ENCODE measurements at regions not wholly inside any gene's neighbourhood (a gene's known extent, or its start where the extent isn't known, plus 50 kb on each side); places are given as distances from the start of the nearest gene placed in this dataset.
A peak's percentile ranks its signal among the peaks of the same experiment; 100 is the strongest.

DNA sequence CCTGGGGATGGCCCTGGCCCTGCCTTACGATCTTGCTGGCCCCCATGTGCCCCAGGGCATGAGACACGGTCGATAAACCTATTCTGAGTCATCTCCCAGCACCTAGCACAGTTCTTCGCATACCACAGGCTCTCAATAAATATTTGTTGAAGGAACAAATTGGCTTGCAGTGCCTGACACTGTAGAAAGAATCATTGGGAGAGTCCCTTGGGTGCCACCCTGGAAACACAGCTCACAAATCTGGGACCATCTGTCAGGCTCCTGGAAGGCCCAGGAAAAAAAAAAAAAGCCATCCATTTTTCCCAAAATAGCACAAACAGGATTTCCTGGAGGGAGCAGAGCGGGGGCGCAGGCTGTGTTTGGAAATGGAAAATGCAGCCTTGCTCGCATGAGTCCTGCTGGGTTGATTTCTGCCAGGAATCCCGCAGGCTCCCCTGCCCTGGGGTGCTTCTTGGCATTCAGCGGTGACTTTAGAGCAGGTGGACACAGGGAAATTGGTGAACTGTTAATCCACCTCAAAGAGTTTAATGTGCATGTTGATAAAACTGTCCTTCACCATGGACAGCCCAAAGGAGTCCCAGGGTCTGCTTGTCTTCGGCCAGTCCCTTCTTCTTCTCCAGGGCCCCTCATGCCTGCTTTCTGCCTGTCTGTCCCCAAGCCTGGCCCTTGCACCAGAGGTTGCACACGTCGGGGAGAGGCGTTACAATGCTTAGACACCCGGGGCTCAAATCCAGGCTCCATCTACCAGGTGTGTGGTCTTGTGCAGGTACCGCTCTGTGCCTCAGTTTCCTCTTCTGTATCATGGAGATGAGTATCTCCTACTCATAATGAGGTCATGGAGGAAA, 106.1 kb upstream of the RFLNA start:
- peak; percentile 71 for DNase-seq (ENCODE audit: low read depth)

DNA sequence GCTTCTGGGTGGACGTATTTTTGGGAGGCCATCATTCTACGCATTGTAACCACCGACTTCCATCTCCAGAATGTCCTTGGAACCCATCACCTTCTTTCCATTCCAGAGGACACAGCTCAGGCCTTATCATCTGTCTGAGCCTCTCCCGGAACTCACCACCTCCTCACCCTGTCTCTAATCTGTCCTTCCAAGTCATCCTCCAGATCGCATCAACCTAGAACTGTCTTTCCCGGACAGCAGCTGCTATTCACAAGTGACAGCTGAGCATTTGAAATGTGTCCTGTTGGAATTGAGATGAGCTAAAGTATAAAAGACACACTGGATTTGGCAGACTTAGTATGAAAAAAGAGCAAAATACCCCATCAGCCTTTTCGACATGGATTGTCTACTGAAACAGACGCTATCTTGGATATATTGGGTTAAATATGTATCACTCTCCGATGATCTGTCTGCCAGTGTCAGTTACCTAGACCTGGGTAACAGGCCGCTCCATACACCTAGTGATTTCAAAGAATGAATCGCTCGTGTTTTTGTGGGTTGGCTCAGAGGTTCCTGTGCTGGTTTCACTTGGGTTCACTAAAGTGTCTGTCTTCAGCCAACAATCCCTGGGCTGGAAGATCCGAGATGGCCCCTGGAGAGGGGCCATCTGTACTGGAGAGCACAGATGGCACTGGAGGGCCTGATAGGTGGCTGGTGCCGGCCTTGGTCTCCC, 104.4 kb upstream of the RFLNA start:
- DNase-seq (ENCODE audit: low read depth), result no peak

DNA sequence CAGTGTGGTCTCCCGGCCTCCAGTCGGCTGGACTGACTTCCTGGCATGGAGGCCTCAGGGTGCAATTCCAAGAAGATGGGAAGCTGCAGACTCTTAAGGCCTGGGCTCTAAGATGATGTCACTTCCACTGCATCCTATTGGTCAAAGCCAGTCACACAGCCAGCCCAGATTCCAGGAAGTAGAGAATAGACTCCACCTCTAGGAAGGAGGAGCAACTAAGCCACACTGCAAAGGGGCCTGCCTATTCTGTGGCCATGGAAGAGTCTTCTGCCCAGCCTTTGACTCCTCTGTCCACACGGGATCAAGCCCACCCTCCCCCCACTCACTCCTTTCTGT, 103.9 kb upstream of the RFLNA start:
- DNase-seq (ENCODE audit: low read depth), result peak; percentile 43

DNA sequence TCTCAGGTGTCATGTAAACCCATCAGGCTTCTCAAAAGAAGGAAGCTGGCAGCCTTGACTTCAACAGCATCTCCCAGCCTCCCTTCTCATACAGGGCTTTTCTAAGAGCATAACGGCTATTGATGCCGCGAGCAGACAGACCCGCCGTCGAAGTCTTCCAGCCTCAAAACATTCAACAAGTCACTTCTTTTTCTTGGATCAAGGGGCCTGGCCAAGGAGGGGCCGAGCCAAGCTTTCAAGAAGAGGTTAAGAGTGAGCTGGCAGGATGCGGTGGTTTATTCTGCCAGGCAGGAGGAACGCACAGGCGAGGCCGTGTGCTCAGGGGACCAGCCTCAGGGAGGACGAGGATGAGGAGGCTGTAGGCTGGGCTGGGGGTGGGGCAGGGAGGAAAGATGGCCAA, 102.9 kb upstream of the RFLNA start:
- DNase-seq (ENCODE audit: low read depth), result no peak

DNA sequence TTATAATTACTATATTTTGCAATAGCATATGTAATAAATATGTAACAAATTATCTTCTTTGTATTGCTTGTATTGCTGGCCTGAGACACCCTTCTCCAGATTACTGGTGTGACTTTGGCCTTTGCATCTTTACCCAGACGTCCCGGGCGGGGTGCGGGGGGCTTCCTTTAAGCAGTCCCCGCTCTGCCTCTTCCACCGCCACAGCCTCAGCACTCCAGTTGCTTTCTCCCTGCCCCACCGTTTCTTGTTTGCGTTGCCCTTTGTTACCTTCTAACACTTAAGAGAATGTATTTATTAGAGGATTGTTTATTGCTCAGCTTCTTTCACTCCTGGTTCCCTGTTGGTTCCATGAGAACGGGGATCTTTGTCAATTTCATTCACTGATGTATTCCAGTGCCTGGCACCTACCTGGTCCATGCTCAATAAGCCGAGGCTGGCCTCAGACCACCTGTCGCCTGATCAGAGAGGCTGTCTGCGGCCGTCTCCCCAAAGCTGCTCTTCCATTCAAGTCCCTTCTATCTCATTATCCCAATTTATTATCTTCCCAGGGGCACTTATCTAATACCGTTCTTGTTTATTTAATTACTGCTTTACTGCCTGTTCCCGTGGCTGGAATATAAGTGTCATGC, 100.5 kb upstream of the RFLNA start:
- DNase-seq (ENCODE audit: low read depth), result no peak

DNA sequence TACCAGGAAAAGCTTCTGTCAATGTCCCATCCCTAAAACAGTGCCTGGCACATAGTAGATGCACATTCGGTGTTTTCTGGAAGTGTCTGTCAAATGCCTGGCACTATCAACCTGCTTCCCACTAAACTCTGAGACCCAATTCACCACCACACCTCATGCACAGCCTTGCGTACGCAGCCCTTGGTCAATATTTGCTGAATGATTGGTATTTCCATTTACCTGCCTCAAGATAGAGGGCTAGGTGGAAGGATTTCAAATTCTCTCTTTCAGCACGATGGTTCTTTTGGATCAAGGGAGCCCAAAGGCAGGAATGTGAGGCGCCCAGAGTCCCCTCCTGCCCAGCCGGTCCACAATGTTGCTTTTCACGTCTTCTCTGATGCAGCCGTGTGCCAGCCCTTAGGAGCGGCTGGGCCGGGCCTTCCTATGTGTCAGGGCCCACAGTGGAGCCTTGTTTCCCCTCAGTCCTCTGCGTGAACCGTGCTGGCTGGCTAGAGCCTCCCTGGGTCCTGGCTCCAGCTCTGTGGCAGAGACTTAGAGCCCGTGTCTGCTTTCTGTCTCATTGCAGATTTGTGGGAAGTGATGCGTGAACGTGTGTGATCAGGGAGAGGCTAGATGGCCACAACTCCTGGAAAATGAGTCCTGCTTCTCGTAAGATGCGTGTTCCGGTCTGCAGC, 99.9 kb upstream of the RFLNA start:
- DNase-seq (ENCODE audit: low read depth), result no peak

DNA sequence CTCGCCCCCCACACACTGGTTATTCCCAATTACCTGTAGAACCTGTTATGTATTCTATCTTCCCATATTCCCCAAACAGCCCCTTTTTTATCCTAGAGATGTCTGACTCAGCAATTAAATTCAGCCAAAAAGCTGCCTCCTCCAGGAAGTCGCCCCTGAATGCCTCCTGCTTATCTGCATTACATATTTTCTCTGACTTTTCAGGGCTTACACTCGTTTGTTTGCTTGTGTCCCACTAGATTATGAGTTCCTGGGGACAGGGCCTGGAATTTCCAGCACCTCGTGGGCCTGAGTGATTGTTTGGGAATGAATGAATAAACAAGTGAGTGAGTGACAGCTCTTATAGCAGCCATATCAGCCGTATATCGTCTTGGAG, 99.3 kb upstream of the RFLNA start:
- DNase-seq (ENCODE audit: low read depth), result no peak

DNA sequence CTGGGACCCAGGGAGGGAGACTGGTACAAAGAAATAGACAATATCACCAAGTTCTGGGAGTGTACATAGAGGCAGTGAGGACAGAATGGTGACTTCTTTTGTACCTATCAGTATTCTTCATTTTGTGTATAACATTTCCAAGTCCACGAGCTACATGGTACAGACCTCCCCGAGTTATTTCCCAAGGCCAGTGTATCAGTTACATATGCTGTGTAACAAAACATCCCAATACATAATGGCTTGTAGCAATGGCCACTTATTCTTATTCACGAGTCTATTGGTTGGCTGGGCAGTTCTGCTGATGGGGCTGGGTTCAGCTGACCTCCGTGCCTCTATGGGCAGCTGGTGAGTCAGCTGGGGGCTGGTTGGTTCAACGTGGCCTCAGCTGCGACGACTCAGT, 98.7 kb upstream of the RFLNA start:
- no peak for DNase-seq (ENCODE audit: low read depth)

DNA sequence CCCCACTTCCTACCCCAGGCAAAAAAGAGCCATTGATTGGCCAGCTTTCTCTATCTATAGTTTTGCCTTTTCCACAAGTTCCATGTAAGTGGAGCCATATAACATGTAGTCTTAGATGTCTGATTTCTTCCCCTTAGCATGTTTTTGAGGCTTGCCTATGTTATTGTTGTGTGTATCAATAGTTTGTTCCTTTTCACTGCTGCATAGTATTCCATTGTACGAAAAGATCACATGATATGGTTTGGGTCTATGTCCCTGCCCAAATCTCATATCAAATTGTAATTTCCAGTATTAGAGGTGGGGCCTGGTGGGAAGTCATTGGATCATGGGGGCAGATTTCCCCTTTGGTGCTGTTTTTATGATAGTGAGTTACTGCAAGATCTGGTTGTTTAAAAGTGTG, 93.6 kb upstream of the RFLNA start:
- no peak for DNase-seq (ENCODE audit: low read depth)

DNA sequence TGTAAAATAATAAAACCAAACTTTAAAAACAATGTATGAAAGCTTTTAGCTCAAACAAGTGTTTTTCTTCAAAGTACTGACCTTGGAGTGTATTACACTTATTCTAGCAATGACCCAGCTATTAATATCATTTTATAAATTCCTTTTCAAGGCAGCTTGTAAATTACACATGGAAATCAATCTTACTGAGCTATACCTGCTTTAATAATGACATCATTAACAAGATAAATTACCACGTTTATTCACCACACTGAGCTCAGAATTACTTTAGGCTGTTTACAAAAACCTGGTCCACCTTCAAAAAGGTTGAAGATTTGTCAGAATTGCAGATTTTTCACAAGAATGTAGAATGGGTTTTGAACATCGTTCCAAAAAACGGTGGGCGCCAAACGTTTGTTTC, 91.7 kb upstream of the RFLNA start:
- DNase-seq (ENCODE audit: low read depth), result no peak

DNA sequence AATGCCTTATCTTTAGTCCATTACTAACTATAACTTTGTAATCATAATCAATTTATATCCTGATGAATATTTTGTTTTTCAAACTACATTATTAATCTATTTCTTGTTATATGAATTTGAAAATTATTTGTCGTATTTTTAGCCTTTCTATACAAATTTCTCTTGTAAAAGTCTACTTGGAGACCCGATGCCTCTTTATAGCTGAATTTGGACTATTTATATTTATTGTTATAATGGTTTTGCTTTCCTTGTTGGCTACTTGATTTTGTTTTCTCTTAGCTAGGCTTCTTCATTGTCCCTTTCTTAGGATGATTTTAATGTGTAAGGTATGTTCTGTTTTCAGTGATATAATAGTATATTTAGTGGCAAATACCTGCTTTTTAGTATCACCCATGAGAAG, 89.5 kb upstream of the RFLNA start:
- no peak for DNase-seq (ENCODE audit: low read depth)

DNA sequence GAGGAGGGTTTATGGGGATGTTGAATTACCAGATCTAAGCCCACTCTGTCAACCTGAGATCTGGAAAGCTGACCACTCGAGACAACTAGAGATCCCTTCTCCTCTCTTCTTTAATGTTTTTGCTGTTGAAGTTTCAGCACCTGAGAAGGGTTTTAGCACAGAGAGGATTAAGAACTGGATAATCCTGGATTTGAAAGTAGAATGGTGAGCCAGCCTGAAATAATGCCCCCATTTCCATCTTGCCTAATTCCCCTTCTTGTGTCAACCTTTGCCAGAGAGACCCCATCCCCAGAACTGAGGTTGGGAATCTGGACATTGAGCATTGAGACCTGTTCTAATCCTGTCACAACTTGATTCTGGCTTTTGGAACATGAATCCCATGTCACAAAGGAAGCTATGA, 87.8 kb upstream of the RFLNA start:
- no peak for DNase-seq (ENCODE audit: low read depth)

DNA sequence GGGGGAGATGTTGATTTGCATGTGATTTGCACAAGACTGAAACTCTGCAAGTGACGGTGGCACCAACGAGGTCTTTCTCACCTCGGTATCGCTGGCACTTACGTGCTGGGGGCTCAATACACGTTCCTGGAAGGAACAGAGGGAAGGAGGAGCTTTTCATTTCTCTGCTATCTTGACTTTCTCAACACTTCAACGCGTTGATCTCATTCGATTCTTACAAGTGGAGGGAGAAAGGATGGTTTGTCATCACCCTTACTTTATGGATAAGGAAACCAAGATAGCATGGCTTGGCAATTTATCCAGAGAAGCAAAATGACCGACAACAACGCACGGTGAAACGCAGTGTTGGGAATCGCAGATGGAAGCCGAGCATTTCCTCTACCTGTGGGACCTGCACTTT, 87.3 kb upstream of the RFLNA start:
- no peak for DNase-seq (ENCODE audit: low read depth)

DNA sequence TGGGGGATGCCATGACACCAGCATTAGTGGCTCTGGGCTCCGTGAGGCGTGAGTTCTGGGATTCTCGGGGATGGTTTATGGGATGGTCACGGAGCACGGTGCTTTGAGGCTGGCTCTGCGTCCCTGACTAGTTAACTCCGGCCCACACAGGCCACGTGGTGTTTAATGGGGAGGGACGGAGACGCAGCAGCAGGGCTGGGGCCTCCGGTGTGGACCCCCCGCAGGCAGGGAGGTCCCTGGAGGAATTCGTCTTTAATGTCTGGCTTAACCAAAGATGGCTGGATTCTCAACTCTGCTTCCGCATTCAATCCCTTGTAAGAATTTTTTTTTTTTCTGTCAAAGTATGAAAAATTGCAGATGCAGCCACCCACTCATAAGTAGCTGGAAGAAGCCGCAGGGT, 86.4 kb upstream of the RFLNA start:
- no peak for DNase-seq (ENCODE audit: low read depth)

DNA sequence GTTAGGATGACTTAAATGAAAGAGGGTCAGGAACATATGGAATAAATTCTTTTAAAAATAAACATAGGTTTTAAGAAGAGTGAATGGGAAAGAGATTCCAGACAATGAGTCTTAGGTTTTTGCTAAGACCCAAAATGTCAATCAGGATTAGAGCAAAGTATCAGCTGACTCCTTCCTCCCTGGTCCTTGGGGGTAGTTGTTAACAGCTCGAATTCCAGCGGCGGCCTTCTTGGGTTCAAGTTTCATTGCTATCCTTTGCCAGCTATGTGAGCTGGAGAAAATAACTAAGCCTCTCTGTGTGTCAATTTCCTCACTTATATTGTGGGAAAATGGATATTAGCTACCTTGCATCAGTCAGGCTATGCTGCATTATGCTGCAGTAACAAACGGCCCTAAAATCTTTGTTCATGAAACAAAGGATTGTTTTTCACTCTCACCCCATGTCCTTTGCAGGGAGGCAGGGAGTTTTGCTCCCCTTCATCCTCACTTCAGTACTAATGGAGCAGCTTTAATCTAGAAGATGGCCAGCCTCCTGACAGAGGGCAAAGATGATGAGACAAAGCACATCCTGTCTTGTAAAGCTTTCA, 83.8 kb upstream of the RFLNA start:
- no peak for DNase-seq (ENCODE audit: low read depth)

DNA sequence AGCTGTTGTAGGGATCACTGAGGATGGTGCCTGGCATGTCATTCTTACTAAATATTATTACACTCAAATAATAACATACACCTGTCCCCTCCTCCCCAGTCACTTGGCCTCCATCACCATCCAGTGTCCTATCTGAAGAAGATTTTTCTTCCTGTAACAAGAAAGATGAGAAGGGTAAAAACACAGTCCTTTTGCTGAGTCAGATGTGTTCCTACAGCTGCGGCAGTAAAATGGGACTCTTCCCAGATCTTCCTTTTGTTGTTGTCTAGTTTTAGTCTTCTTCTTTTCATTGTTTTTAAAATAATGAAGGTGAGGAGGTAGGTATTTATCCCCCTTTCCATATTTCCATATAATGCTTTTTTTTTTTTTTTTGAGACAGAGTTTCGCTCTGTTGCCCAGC, 83.1 kb upstream of the RFLNA start:
- no peak for DNase-seq (ENCODE audit: low read depth)

DNA sequence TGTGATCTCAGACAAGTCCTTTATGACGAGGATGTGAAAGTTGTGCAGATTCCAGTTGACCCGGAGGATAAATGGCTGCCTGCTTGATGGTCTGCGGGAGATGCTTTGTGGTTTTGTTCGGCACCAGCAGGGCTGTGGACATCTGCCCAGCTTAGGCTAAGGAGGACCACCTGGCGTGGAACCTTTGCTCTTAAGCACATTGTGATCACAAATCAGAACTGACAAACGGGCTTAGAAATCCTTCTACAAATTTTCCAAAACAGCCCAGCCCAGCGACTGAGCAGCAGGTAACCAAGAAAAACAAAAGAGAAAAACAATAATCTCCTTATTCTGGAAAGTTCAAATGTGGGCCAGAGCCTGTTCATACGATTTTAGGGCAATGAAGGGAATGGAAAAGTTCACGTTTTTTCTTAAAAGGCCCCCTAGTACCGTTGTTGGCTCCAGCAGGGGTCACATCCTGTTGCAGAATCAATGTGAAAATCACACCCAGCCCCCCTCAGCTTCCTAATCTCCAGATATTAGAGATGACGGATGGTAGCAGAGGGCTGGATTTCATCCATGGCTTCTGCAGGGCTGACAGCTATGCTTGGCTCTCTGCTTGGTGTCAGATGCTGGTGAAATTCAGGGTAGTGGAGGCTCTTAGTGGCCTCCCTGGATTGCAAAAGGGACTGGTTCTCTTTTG, 81.1 kb upstream of the RFLNA start:
- peak; percentile 76 for DNase-seq (ENCODE audit: low read depth)

DNA sequence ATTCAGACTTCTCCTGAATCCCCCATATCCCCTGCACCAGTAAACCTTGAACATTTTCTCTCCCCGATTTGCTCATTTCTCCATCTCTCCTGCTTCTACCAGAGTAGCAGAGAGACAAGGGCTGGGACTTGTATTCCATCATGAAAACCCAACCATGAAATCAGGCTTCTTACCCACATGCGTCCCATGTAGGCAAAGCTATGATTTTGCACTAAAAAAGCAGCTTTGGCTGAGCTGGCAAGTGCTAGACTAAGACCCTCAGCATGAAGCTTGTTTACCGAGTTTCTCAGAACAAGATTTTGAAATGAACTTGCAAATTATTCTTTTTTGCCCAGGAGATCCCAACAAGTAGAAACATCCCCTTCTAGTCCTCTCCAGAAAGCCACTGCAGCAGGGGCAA, 80.3 kb upstream of the RFLNA start:
- DNase-seq (ENCODE audit: low read depth), result no peak

DNA sequence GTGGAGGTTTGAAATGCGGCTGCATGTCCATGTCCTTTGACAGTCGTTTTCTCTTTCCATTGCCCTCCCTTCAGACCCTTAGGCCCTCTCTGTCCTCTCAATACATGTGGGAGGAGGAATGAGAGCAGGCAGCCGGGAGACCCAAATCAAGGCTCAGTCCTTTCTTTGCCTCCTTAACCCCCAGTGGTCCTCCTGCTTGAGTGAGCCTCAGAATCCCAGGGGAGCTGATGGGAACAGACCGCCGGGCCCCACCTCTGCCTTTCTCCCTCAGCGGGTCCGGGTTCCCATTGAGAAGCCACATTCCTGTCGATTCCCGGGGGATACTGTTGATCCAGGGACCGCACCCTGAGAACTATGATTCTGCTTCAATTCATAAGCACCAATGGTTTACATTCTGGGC, 77.9 kb upstream of the RFLNA start:
- no peak for DNase-seq (ENCODE audit: low read depth)

DNA sequence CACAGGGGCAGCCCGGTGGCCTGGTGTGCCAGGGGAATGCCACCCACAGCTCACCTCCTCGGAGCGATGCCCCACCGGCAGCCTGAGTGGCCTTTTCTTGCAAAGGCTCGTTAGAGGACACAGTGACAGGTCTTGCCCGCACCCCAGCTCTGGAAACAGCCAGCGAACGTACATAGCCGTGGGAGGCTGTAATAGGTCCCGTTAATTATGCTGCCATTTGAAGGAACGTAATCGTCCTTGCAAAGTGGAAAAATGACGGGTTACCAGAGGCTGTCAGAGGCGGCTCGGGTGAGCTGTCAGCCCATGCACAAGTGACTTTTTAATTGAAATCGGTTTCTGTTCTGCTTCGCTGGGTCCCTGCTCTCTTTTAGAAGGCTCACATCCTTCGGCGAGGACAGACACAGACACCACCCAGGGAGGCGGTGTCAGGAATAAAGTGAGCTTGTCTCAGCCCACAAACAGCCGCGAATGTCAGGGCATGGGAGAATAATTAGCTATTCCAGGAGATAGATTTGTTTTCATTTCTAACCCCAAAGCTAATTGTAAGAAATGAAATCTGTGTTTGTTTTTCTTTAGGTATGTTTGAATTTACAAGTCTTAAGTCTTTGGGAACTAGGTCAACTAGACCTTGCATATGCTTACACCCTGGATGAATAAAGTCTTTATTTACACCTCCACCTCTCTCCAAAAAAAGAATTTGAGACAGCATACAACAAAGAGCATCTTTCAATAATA, 77.2 kb upstream of the RFLNA start:
- peak; percentile 41 for DNase-seq (ENCODE audit: low read depth)

DNA sequence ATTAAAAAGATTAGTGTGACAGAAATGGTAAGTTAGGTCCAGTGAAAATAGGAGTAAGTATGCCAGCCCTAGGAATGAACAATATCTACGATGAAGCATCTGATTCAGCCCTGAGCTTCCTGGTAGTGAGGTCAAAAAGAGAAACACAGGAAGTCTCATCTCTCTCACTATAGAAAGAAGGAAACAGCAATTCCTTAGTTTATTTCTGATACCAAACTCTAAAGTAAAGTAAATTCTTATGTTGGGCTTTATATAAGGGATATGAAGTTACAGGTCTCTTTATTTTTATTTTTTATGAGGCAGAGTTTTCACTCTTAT, 76.7 kb upstream of the RFLNA start:
- peak; percentile 25 for DNase-seq (ENCODE audit: low read depth)

Measured in M059J (cell line).